ENCODE measurements at regions not wholly inside any gene's neighbourhood (a gene's known extent, or its start where the extent isn't known, plus 50 kb on each side); places are given as distances from the start of the nearest gene placed in this dataset.

DNA sequence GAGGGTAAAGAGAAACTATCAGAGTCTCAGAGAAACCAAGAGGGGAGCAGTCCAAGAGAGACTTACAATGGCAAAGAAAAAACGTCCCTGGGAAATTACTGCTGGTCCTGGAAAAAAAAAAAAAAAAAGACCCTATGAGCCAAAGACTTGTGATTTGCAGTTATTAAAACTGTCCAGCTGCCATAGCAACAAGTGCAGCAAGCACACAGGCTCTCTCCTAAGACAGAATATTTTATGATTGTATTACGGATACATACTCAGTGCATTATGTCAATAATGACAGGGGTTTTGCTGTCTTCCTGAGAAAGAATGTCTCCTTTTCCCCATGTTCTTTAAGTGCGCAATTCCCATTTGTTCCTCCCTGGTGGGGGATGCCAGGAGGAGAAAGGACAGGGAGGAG lies 178.5 kb downstream of the GPAM start:
- no peaks in the 10 kb centered on the region for H3K36me3 Mint-ChIP-seq
- no peaks in the 10 kb centered on the region for H3K27me3 ChIP-seq (ENCODE audit: control insufficient read depth, insufficient read depth, low read length)
- no peak for ATAC-seq (ENCODE audit: low read depth in 2 of 2)
- H3K27me3 Mint-ChIP-seq: no peaks in the 10 kb centered on the region
- H3K27ac ChIP-seq (ENCODE audit: insufficient read depth, low read length, poor library complexity, severe bottlenecking): no peak overlapping the region
- peaks cover 0 to 5% (median 0%) of the 10 kb centered on the region in 7 donors for H3K9me3 Mint-ChIP-seq
- H3K9me3 ChIP-seq (ENCODE audit: control insufficient read depth in 2 of 2, low read length in 2 of 2): no peaks in the 10 kb centered on the region
- no peaks in the 10 kb centered on the region for H3K4me1 ChIP-seq (ENCODE audit: control insufficient read depth, insufficient read depth, low read length, poor library complexity, severe bottlenecking)
- H3K27ac Mint-ChIP-seq: no peak overlapping the region
- no peak for DNase-seq
- no peaks in the 10 kb centered on the region for H3K36me3 ChIP-seq (ENCODE audit: control insufficient read depth, insufficient read depth, low read length)
- no peak overlapping the region for H3K4me3 Mint-ChIP-seq
- no peaks in the 10 kb centered on the region for H3K4me1 Mint-ChIP-seq
- H3K4me3 ChIP-seq (ENCODE audit: low read depth, low read length): no peak overlapping the region

- ATAC-seq (ENCODE audit: low read depth in 2 of 2) (no peak), DNase-seq (no peak)
- H3K27ac ChIP-seq (ENCODE audit: insufficient read depth, low read length, poor library complexity, severe bottlenecking): no peak overlapping the region
- H3K27me3 ChIP-seq (ENCODE audit: control insufficient read depth, insufficient read depth, low read length): no peaks in the 10 kb centered on the region
- Mint-ChIP-seq H3K36me3 (no peaks in the 10 kb centered on the region), H3K9me3 (peaks cover 0 to 5% (median 0%) of the 10 kb centered on the region in 7 donors), H3K4me1 (no peaks in the 10 kb centered on the region), H3K4me3 (no peak overlapping the region), H3K27ac (no peak overlapping the region), H3K27me3 (peaks cover 4% of the 10 kb centered on the region)
- H3K4me3 ChIP-seq (ENCODE audit: low read depth, low read length): no peak overlapping the region
- H3K36me3 ChIP-seq (ENCODE audit: control insufficient read depth, insufficient read depth, low read length): no peaks in the 10 kb centered on the region
- no peaks in the 10 kb centered on the region for H3K9me3 ChIP-seq (ENCODE audit: control insufficient read depth in 2 of 2, low read length in 2 of 2)
- H3K4me1 ChIP-seq (ENCODE audit: control insufficient read depth, insufficient read depth, low read length, poor library complexity, severe bottlenecking): no peaks in the 10 kb centered on the region
Measured at GRCh38 chr10:112006407-112006806, 177.2 kb downstream of the GPAM start.

GRCh38 chr10:112006831-112007230 lies 176.7 kb downstream of the GPAM start:
- H3K9me3 ChIP-seq (ENCODE audit: control insufficient read depth in 2 of 2, low read length in 2 of 2): no peaks in the 10 kb centered on the region
- no peak overlapping the region for H3K4me3 Mint-ChIP-seq

DNA sequence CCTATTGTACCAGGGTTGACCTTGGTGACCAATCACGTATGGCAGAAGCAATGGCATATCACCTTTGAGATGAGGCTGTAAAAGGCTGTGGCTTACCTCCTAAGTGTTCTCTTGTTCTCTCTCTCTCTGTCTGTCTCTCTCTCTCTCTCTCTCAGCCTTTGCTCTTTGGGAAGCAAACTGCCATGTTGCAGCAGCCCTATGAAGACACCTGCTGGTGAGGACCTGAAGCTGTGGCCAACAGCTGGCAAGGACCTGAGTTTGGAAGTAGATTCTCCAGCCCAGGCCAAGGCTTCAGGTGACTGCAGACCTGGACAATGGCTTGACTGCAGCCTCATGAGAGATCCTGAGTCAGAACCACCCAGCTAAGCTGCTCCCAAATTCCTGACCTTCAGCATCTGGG lies 161.4 kb downstream of the GPAM start:
- Histone ChIP-seq H3K9me3 (ENCODE audit: control insufficient read depth in 2 of 2, low read length in 2 of 2) (no peaks in the 10 kb centered on the region), H3K27ac (ENCODE audit: insufficient read depth, low read length, poor library complexity, severe bottlenecking) (no peak overlapping the region), H3K4me3 (ENCODE audit: low read depth, low read length) (no peak overlapping the region), H3K36me3 (ENCODE audit: control insufficient read depth, insufficient read depth, low read length) (no peaks in the 10 kb centered on the region), H3K27me3 (ENCODE audit: control insufficient read depth, insufficient read depth, low read length) (no peaks in the 10 kb centered on the region), H3K4me1 (ENCODE audit: control insufficient read depth, insufficient read depth, low read length, poor library complexity, severe bottlenecking) (no peaks in the 10 kb centered on the region)
- Mint-ChIP-seq H3K9me3 (peaks cover 0 to 3% (median 0%) of the 10 kb centered on the region in 7 donors), H3K27me3 (no peaks in the 10 kb centered on the region), H3K27ac (no peak overlapping the region), H3K4me1 (no peaks in the 10 kb centered on the region), H3K36me3 (no peaks in the 10 kb centered on the region), H3K4me3 (no peak overlapping the region)
- ATAC-seq (ENCODE audit: low read depth in 2 of 2) (no peak), DNase-seq (no peak)

More at GRCh38 chr10:112006831-112007230, 176.7 kb downstream of the GPAM start:
- no peak overlapping the region for H3K27ac Mint-ChIP-seq
- no peaks in the 10 kb centered on the region for H3K36me3 Mint-ChIP-seq
- peaks cover 4% of the 10 kb centered on the region for H3K27me3 Mint-ChIP-seq
- no peaks in the 10 kb centered on the region for H3K4me1 ChIP-seq (ENCODE audit: control insufficient read depth, insufficient read depth, low read length, poor library complexity, severe bottlenecking)
- H3K9me3 Mint-ChIP-seq: peaks cover 0 to 5% (median 0%) of the 10 kb centered on the region in 7 donors
- no peak overlapping the region for H3K27ac ChIP-seq (ENCODE audit: insufficient read depth, low read length, poor library complexity, severe bottlenecking)
- no peak overlapping the region for H3K4me3 ChIP-seq (ENCODE audit: low read depth, low read length)
- no peak for DNase-seq
- H3K27me3 ChIP-seq (ENCODE audit: control insufficient read depth, insufficient read depth, low read length): no peaks in the 10 kb centered on the region
- H3K36me3 ChIP-seq (ENCODE audit: control insufficient read depth, insufficient read depth, low read length): no peaks in the 10 kb centered on the region
- ATAC-seq (ENCODE audit: low read depth in 2 of 2): no peak
- H3K4me1 Mint-ChIP-seq: no peaks in the 10 kb centered on the region

- Histone ChIP-seq H3K27me3 (ENCODE audit: control insufficient read depth, insufficient read depth, low read length) (no peaks in the 10 kb centered on the region), H3K9me3 (ENCODE audit: control insufficient read depth in 2 of 2, low read length in 2 of 2) (no peaks in the 10 kb centered on the region), H3K27ac (ENCODE audit: insufficient read depth, low read length, poor library complexity, severe bottlenecking) (no peak overlapping the region), H3K4me1 (ENCODE audit: control insufficient read depth, insufficient read depth, low read length, poor library complexity, severe bottlenecking) (no peaks in the 10 kb centered on the region), H3K36me3 (ENCODE audit: control insufficient read depth, insufficient read depth, low read length) (no peaks in the 10 kb centered on the region), H3K4me3 (ENCODE audit: low read depth, low read length) (no peak overlapping the region)
- H3K9me3 Mint-ChIP-seq: peaks cover 0 to 3% (median under 1%) of the 10 kb centered on the region in 7 donors
- no peak overlapping the region for H3K4me3 Mint-ChIP-seq
- no peaks in the 10 kb centered on the region for H3K4me1 Mint-ChIP-seq
- DNase-seq (no peak), ATAC-seq (ENCODE audit: low read depth in 2 of 2) (no peak)
- no peaks in the 10 kb centered on the region for H3K27me3 Mint-ChIP-seq
- no peak overlapping the region for H3K27ac Mint-ChIP-seq
- H3K36me3 Mint-ChIP-seq: no peaks in the 10 kb centered on the region
Measured at GRCh38 chr10:112024079-112024478, 159.5 kb downstream of the GPAM start.

- H3K36me3 Mint-ChIP-seq: no peaks in the 10 kb centered on the region
- no peak for DNase-seq
- peaks cover 0 to 3% of the 10 kb centered on the region in 2 experiments for H3K9me3 ChIP-seq (ENCODE audit: control insufficient read depth in 2 of 2, low read length in 2 of 2)
- no peak overlapping the region for H3K27ac Mint-ChIP-seq
- no peaks in the 10 kb centered on the region for H3K36me3 ChIP-seq (ENCODE audit: control insufficient read depth, insufficient read depth, low read length)
- H3K27me3 Mint-ChIP-seq: no peaks in the 10 kb centered on the region
- no peak overlapping the region for H3K4me3 ChIP-seq (ENCODE audit: low read depth, low read length)
- H3K4me1 Mint-ChIP-seq: no peaks in the 10 kb centered on the region
- H3K4me1 ChIP-seq (ENCODE audit: control insufficient read depth, insufficient read depth, low read length, poor library complexity, severe bottlenecking): no peaks in the 10 kb centered on the region
- no peaks in the 10 kb centered on the region for H3K27me3 ChIP-seq (ENCODE audit: control insufficient read depth, insufficient read depth, low read length)
- H3K27ac ChIP-seq (ENCODE audit: insufficient read depth, low read length, poor library complexity, severe bottlenecking): no peak overlapping the region
- ATAC-seq (ENCODE audit: low read depth in 2 of 2): no peak
- peaks cover 0 to 8% (median 2%) of the 10 kb centered on the region in 7 donors for H3K9me3 Mint-ChIP-seq
- H3K4me3 Mint-ChIP-seq: no peak overlapping the region
Measured at GRCh38 chr10:112025228-112025627, 158.3 kb downstream of the GPAM start.

GRCh38 chr10:112026438-112026837 lies 157.1 kb downstream of the GPAM start:
- DNase-seq (no peak), ATAC-seq (ENCODE audit: low read depth in 2 of 2) (no peak)
- Histone ChIP-seq H3K4me1 (ENCODE audit: control insufficient read depth, insufficient read depth, low read length, poor library complexity, severe bottlenecking) (no peaks in the 10 kb centered on the region), H3K27ac (ENCODE audit: insufficient read depth, low read length, poor library complexity, severe bottlenecking) (no peak overlapping the region), H3K36me3 (ENCODE audit: control insufficient read depth, insufficient read depth, low read length) (no peaks in the 10 kb centered on the region), H3K27me3 (ENCODE audit: control insufficient read depth, insufficient read depth, low read length) (no peaks in the 10 kb centered on the region), H3K4me3 (ENCODE audit: low read depth, low read length) (no peak overlapping the region), H3K9me3 (ENCODE audit: control insufficient read depth in 2 of 2, low read length in 2 of 2) (peaks cover 0 to 3% of the 10 kb centered on the region in 2 experiments)
- H3K4me3 Mint-ChIP-seq: no peak overlapping the region
- H3K27me3 Mint-ChIP-seq: no peaks in the 10 kb centered on the region
- no peak overlapping the region for H3K27ac Mint-ChIP-seq
- H3K9me3 Mint-ChIP-seq: peaks cover 0 to 11% (median 6%) of the 10 kb centered on the region in 7 donors
- H3K36me3 Mint-ChIP-seq: no peaks in the 10 kb centered on the region
- no peaks in the 10 kb centered on the region for H3K4me1 Mint-ChIP-seq

DNA sequence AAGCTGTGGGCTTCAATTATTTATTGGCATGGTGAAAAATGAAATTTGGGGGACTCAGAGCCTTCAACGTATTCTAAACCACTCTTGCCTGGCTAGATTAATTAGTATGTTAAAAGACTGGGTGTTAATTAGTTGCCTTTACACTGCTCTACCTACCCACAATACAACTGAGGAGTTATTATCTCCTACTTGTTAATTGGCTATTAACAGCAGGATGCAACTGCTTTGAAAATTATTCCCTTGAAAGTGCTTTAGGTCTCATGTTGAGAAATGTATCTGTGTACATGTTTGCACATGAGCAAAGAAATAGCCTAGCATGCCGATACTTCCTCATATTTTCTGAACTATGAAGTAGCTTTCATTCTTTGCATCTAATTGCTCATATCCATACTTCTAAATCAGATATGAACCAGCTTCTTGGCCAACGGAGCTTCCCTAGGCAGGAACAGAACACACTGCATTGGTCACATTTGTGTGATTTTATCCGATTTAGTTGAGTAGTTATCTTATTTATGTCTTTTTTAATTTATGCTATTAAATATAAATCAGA lies 155.8 kb downstream of the GPAM start:
- H3K4me3 ChIP-seq (ENCODE audit: low read depth, low read length): no peak overlapping the region
- no peaks in the 10 kb centered on the region for H3K27me3 ChIP-seq (ENCODE audit: control insufficient read depth, insufficient read depth, low read length)
- H3K27ac Mint-ChIP-seq: no peak overlapping the region
- H3K9me3 Mint-ChIP-seq: peaks cover 0 to 11% (median 6%) of the 10 kb centered on the region in 7 donors
- DNase-seq (no peak), ATAC-seq (ENCODE audit: low read depth in 2 of 2) (no peak)
- no peaks in the 10 kb centered on the region for H3K4me1 ChIP-seq (ENCODE audit: control insufficient read depth, insufficient read depth, low read length, poor library complexity, severe bottlenecking)
- H3K4me1 Mint-ChIP-seq: no peaks in the 10 kb centered on the region
- peaks cover 0 to 3% of the 10 kb centered on the region in 2 experiments for H3K9me3 ChIP-seq (ENCODE audit: control insufficient read depth in 2 of 2, low read length in 2 of 2)
- H3K4me3 Mint-ChIP-seq: no peak overlapping the region
- H3K27ac ChIP-seq (ENCODE audit: insufficient read depth, low read length, poor library complexity, severe bottlenecking): no peak overlapping the region
- H3K36me3 Mint-ChIP-seq: no peaks in the 10 kb centered on the region
- H3K27me3 Mint-ChIP-seq: no peaks in the 10 kb centered on the region
- no peaks in the 10 kb centered on the region for H3K36me3 ChIP-seq (ENCODE audit: control insufficient read depth, insufficient read depth, low read length)
